IPS DF 4.7 (cell line): ENCODE measurements at regions not wholly inside any gene's neighbourhood (a gene's known extent, or its start where the extent isn't known, plus 50 kb on each side); places are given as distances from the start of the nearest gene placed in this dataset.
A peak's percentile ranks its signal among the peaks of the same experiment; 100 is the strongest.
"Not testable (repeated sequence)": the region's sequence is repeated elsewhere in the genome, so short reads cannot be mapped to it uniquely, and the experiment has no call there.

Experiments
- DNase-seq: peaks from one replicate; pipeline ENCODE4 v3.0.0-alpha.2; 2013; ENCODE audit warnings: low spot score; ENCODE audit errors: extremely low read depth

- DNase-seq = not testable (repeated sequence)
Observed at GRCh38 chr16:29115802-29116141, 130.9 kb downstream of the LAT start.

DNA sequence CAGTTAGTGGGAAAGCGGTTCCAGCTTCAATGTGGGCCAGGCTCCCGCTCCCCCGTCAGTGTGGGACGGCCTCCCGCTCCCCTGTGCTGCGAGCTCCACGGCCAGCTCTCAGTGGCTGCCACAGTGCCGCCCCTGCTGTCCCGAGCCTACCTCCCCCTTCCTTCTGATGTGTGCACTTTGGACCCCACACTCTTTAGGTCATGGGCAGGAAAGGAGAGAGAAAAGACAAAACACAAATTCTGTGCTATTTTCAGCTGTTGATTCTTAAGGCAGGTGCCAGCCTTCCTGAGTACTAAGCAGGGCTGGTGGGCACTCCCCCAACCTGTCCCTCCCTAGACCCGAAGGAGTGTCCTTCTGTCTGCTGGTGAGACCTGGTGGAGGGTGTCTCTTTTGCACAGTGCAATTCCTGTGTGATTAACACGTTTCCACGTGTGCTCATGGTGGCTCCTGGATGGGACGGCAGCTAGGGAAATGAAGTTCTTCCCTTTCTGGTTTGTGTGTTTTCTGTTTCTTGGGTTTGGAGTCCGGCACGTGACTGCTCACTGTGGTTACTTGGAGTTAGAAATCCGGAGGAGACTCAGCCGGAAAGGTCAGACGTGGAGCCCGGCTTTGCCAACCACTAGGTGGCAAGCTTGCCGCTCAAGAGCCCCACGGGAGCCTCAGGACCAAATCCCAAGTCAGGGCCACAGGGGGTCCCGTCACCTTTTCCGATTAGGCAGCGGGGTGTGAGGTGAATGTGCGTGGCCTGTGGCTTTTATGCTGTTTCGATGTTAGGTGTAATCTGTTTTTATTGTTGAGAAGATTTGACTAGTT, 130.3 kb downstream of the LAT start:
- DNase-seq = not testable (repeated sequence)

GRCh38 chr16:29114574-29114973, 129.7 kb downstream of the LAT start:
- no peak for DNase-seq

GRCh38 chr16:29113446-29113845, 128.6 kb downstream of the LAT start:
- not testable (repeated sequence) for DNase-seq

GRCh38 chr16:29112755-29113347, 128.0 kb downstream of the LAT start:
- DNase-seq = no peak

DNA sequence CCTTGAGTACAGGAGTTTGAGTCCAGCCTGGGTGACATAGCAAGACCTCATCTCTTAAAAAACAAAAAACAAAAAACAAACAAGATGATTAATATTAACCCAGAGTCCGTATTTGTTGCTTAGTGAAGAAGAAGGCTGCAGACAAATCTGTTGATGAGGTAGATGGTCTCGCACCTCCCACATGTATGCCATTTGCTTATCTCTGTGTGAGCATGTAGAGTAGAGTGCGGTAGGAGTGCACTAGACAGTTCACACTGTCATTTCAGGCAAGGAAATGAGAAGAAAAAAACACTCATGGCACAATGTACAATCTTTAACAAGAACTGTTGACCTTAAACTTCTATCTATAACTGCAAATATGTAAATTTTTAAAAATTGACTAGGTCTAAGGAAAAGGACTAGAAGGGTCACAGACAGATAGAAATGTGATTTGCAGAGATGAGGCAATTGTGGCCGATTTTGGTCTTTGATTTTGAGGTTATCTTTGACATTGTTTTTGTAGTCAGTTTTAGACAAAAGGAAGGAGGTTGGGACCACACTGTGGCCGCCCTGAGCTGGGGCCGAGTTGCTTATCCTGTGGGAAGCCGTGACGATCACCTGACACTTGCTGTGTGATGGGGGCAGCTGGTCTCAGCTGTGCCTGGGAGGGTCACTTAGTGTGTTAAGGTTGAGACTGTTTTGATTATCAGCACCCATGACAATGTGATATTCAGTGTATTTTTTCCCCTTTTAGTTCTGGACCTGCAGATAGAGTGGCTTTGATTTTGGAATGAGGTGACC, 127.2 kb downstream of the LAT start:
- not testable (repeated sequence) for DNase-seq

DNA sequence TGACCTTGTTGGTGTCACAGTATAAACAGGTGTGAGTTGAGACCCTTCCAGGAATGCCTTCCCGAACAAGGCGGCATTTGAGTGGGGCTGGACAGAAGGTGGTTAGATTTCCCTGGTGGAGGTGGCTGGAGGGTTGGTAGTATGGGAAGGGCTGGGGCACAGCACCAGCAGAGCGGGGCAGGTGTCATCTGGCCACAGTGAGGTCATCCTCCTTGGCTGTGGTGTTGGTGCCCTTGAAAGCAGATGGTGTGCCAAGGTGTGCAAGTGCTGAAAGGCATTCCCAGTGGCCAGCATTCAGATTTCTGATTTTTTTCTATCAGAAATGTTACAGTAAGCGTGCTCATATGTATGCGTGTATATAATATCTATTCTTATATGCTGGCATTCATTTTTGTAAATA, 126.6 kb downstream of the LAT start:
- DNase-seq = no peak

DNA sequence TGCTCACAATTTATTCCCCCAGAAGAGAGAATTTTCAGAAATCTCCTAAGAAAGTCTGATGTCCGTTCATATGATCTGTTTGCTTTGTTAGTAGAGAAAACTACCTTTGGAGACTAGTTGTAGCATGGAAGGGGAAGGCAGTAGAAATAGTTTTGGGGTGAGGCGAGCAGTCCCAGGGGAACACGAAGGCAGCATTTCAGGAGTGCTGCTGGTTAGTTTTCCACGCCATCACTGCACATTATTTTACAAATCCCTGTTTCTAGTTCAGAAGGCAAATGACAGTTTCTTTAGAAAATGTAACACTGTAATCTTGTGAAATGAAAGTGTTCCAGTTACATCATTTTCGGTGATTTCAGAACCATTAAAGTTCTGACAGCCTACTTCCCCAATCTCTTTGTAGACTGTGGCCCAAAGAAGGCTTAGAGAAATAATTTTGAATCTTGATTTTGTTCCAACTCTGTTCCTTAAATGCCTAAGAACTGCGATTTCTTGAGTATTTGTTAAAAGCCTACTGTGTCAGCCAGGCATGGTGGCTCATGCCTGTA, 123.8 kb downstream of the LAT start:
- not testable (repeated sequence) for DNase-seq

GRCh38 chr16:29107299-29107698, 122.4 kb downstream of the LAT start:
- no peak for DNase-seq

DNA sequence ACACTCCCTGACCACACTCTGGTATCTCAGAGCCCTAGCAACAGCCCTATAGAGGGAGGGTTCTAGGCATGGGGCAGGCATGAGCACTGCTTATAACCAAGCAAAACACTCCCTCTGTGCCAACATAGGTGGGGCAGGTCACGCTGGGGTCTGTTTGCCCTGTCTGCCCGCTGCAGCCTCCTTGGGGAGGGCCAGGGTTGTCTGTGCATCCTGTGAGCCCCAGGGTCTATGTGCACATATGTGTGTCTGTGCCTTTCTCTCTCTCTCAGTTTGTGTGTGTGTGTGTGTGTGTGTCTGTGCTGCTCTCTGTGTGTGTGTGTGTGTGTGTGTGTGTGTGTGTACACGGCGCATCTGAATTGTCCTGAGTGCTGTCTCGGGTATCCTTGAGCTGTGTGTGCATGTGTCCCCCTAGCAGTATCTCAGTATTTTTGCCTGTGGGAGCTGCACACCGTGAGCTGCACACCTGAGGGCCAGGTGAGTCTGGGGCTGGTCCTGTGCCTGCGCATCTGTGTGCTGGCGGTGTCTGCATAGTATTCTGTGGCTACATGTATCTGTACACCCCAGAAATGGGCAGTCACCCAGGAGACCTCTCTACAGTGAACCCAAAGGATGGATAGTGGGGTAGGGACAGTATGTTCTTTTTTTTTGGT, 121.5 kb downstream of the LAT start:
- DNase-seq = not testable (repeated sequence)

GRCh38 chr16:29104600-29104999, 119.7 kb downstream of the LAT start:
- DNase-seq = not testable (repeated sequence)

DNA sequence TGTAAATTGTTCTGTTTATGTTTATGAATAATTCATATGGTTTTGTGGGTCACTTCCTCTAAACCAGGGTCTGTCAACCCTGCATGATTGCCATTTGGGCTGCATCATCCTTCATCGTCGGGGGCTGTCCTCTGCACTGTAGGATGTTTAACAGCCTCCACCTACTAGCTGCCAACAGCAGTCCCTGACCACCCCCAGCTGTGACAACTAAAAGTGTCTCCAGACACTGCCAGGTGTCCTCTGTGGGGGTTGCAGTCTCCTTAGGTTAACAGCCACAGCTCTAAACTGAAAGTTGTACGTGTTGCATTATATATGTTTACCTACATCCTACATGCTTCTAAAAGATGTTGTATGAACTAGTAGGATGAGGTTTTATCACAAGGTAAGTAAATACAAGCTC, 113.1 kb downstream of the LAT start:
- not testable (repeated sequence) for DNase-seq

DNA sequence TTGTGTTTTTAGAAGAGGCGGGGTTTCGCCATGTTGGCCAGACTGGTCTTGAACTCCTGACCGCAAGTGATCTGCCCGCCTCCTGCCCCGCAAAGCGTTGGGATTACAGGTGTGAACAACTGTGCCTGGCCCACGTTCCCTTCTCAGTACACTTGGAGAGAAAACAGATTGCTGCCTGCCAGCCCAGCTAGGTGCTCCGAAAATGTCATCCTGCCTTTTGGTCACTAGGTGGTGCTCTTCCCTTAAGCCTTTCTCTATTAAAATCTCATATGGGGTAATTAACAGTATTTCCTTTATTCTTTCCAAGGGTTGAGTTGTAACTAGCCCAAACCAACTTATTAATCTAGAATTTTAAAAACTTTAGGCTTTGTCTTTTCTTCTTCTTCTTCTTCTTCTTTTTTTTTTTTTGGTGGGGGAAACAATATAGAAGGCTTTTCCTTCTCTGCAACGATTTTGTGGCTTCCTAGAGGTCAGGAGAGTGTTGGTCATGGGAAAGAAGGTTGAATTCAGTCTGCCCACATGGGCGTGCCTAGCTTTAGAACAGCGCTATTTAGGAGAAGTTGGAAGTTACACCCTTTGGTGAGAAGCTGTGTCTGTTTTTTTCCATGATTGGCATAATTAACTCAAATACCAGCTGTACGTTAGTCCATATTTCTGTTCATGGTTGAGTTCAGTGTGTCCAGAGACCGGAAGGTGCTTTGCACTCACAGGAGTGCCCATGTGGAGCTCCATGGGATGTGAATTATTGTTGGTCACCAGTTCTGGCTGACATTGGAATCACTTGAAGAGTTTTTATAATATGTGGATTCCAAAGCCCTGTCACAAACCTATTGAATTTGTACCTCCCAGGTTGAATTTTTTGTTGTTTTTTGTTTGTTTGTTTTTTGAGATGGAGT, 110.1 kb downstream of the LAT start:
- not testable (repeated sequence) for DNase-seq

DNA sequence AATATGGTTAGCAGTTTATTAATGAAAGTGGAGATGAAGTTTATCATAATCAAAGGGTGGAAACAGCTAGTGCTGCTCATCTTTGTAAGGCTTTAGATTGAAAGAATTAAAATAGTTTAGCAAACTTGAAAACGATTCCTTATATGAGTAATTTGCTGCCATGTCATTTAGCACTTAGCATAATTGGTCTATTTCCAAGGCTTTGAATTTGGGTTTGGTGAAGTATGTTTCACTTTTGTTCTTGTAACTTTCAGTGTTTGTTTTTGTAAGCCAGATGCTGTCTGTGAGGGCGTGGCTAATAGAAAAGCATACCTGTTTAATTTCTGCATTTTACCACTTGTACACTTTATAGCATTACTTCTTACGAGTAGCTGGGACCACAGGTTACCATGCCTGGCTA, 109.5 kb downstream of the LAT start:
- not testable (repeated sequence) for DNase-seq

DNA sequence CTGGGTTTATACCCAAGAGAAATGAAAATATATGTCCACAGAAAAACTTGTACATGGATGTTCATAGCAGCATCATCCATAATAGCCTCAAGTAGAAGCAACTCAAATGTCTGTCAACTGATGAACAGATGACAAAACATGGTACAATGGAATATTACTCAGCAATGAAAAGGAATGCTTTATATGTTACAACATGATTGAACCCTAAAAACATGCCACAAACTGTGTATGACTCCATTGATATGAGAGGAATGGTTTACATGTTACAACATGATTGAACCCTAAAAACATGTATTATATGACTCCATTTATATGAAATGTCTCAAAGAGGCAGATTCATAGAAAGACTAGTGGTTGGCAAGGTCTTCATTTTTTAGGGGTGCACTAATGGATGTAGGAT, 104.8 kb downstream of the LAT start:
- not testable (repeated sequence) for DNase-seq

- DNase-seq = not testable (repeated sequence)
Observed at GRCh38 chr16:29087673-29088072, 102.8 kb downstream of the LAT start.

- DNase-seq = not testable (repeated sequence)
Observed at GRCh38 chr16:29081829-29082639, 97.2 kb downstream of the LAT start.

- DNase-seq = peak; percentile 1
Observed at GRCh38 chr16:29074554-29075402, 89.9 kb downstream of the LAT start.

- DNase-seq = not testable (repeated sequence)
Observed at GRCh38 chr16:29062235-29062634, 77.4 kb downstream of the LAT start.
